WTC11 (cell line): ENCODE measurements at regions not wholly inside any gene's neighbourhood (a gene's known extent, or its start where the extent isn't known, plus 50 kb on each side); places are given as distances from the start of the nearest gene placed in this dataset.

Experiments
- ATAC-seq: fragments of 200-7000 bp; cut with Tn5 transposase; 2 replicates; pipeline ENCODE4 v1.10.0; 2021; ENCODE audit warnings: mild to moderate bottlenecking, moderate library complexity
- CTCF ChIA-PET: fragments of 300-600 bp; sonication (Branson Sonifier 250); formaldehyde crosslinking; loops from one replicate; lab custom pipeline; 2021; ENCODE audit warnings: antibody characterized with exemption; lab: Charles Lee
- POLR2A ChIA-PET: fragments of 350-600 bp; sonication (Branson Sonifier 250); formaldehyde crosslinking; loops from one replicate; lab custom pipeline; 2021; ENCODE audit warnings: antibody characterized with exemption; lab: Charles Lee
- DNase-seq: peaks from one replicate; pipeline ENCODE4 v3.0.0; 2021; ENCODE audit warnings: low spot score
- H3K27ac Mint-ChIP-seq: 2 replicates; pipeline ENCODE4 v1.8.0; 2021; ENCODE audit warnings: mixed read lengths
- H3K27me3 Mint-ChIP-seq: 2 replicates; pipeline ENCODE4 v1.8.0; 2021; ENCODE audit warnings: low read depth, mild to moderate bottlenecking, moderate library complexity, mixed read lengths
- H3K36me3 Mint-ChIP-seq: 2 replicates; pipeline ENCODE4 v1.8.0; 2021; ENCODE audit warnings: mixed read lengths
- H3K4me1 Mint-ChIP-seq: 2 replicates; pipeline ENCODE4 v1.8.0; 2022; ENCODE audit warnings: mixed read lengths
- H3K4me3 Mint-ChIP-seq: 2 replicates; pipeline ENCODE4 v1.8.0; 2021; ENCODE audit warnings: mild to moderate bottlenecking, moderate library complexity, mixed read lengths
- H3K9me3 Mint-ChIP-seq: 2 replicates; pipeline ENCODE4 v1.8.0; 2021; ENCODE audit warnings: mixed read lengths
- ATF1 ChIP-seq: sonication (generic); formaldehyde crosslinking; IDR thresholded peaks from 2 replicates; pipeline ENCODE4 v1.8.1; 2023; ENCODE audit warnings: mild to moderate bottlenecking, moderate library complexity, missing genetic modification reagents
- CBFB ChIP-seq: sonication (generic); formaldehyde crosslinking; IDR thresholded peaks from 2 replicates; pipeline ENCODE4 v1.8.1; 2022; ENCODE audit warnings: mild to moderate bottlenecking, low read depth, missing genetic modification reagents
- ELF4 ChIP-seq: sonication (generic); formaldehyde crosslinking; IDR thresholded peaks from 2 replicates; pipeline ENCODE4 v1.8.1; 2022; ENCODE audit warnings: low read depth, mild to moderate bottlenecking, moderate library complexity, missing genetic modification reagents
- HMGA2 ChIP-seq: fragments of 250-450 bp; sonication (Bioruptor Pico); IDR thresholded peaks from 2 replicates; pipeline ENCODE4 v1.4.0; 2021; ENCODE audit warnings: mild to moderate bottlenecking, moderate library complexity
- MYBL2 ChIP-seq: sonication (generic); formaldehyde crosslinking; IDR thresholded peaks from 2 replicates; pipeline ENCODE4 v1.8.1; 2023; ENCODE audit warnings: mild to moderate bottlenecking, moderate library complexity, missing genetic modification reagents
- TEAD4 ChIP-seq: sonication (generic); formaldehyde crosslinking; IDR thresholded peaks from 2 replicates; pipeline ENCODE4 v1.8.0; 2022; ENCODE audit warnings: mild to moderate bottlenecking, missing genetic modification reagents
- ZNF423 ChIP-seq: fragments of 250-450 bp; sonication (Bioruptor Pico); IDR thresholded peaks from 2 replicates; pipeline ENCODE4 v2.1.2; 2022; ENCODE audit warnings: mild to moderate bottlenecking, moderate library complexity
- TF ChIP-seq, protein P1 (sequence below): fragments of 200-600 bp; IDR thresholded peaks from 2 replicates; pipeline ENCODE4 v1.8.0; 2022; ENCODE audit warnings: antibody characterized with exemption
- TF ChIP-seq, protein P2 (sequence below): sonication (generic); formaldehyde crosslinking; conservative IDR thresholded peaks from 2 replicates; pipeline ENCODE4 v1.8.1; 2023; ENCODE audit warnings: mild to moderate bottlenecking, low read depth, missing genetic modification reagents, moderate library complexity
- TF ChIP-seq, protein P3 (sequence below): sonication (generic); formaldehyde crosslinking; IDR thresholded peaks from 2 replicates; pipeline ENCODE4 v1.8.1; 2023; ENCODE audit warnings: mild to moderate bottlenecking, missing genetic modification reagents, moderate library complexity
- TF ChIP-seq, protein P4 (sequence below): sonication (generic); formaldehyde crosslinking; IDR thresholded peaks from 2 replicates; pipeline ENCODE4 v1.8.0; 2023; ENCODE audit warnings: missing genetic modification reagents, mild to moderate bottlenecking, borderline replicate concordance
- TF ChIP-seq, protein P5 (sequence below): sonication (generic); formaldehyde crosslinking; IDR thresholded peaks from 2 replicates; pipeline ENCODE4 v1.8.0; 2022; ENCODE audit warnings: mild to moderate bottlenecking, missing genetic modification reagents
- TF ChIP-seq, protein P6 (sequence below): sonication (generic); formaldehyde crosslinking; conservative IDR thresholded peaks from 2 replicates; pipeline ENCODE4 v1.8.1; 2022; ENCODE audit warnings: mild to moderate bottlenecking, missing genetic modification reagents
- TF ChIP-seq, protein P7 (sequence below): sonication (generic); formaldehyde crosslinking; IDR thresholded peaks from 2 replicates; pipeline ENCODE4 v1.8.1; 2022; ENCODE audit warnings: mild to moderate bottlenecking, missing genetic modification reagents, moderate library complexity, borderline replicate concordance

DNA sequence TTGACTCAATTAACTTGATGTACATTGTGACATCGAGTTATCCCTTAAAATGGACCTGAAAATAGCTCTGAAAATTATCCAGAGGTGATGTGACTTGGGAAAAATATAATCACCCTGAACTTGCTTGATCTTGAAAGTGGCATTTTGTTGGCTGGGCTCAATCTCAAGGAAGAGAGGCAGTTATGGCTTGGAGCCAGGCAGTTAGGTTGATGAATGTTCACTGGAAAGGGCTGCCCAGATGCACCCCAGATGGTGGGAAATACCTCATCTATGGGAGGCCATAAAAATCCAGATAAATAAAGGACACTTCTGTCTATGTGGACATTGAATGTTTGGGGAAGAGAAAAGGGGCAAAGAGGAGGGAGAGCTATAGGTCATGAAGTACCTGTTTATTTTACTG is 55.7 kb upstream of the OR5AN1 start:
- POLR2A ChIA-PET: no interaction called here
- Mint-ChIP-seq H3K9me3 (peaks cover 31% of the 10 kb centered on the region), H3K4me1 (no peaks in the 10 kb centered on the region), H3K27me3 (peaks cover 8% of the 10 kb centered on the region), H3K27ac (no peak overlapping the region), H3K4me3 (no peak overlapping the region), H3K36me3 (no peaks in the 10 kb centered on the region)
- no peak for DNase-seq
- CTCF ChIA-PET: no interaction called here
- ATAC-seq: no peak
- TF ChIP-seq, protein P1, sequence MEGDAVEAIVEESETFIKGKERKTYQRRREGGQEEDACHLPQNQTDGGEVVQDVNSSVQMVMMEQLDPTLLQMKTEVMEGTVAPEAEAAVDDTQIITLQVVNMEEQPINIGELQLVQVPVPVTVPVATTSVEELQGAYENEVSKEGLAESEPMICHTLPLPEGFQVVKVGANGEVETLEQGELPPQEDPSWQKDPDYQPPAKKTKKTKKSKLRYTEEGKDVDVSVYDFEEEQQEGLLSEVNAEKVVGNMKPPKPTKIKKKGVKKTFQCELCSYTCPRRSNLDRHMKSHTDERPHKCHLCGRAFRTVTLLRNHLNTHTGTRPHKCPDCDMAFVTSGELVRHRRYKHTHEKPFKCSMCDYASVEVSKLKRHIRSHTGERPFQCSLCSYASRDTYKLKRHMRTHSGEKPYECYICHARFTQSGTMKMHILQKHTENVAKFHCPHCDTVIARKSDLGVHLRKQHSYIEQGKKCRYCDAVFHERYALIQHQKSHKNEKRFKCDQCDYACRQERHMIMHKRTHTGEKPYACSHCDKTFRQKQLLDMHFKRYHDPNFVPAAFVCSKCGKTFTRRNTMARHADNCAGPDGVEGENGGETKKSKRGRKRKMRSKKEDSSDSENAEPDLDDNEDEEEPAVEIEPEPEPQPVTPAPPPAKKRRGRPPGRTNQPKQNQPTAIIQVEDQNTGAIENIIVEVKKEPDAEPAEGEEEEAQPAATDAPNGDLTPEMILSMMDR: no peak
- TF ChIP-seq, protein P2, sequence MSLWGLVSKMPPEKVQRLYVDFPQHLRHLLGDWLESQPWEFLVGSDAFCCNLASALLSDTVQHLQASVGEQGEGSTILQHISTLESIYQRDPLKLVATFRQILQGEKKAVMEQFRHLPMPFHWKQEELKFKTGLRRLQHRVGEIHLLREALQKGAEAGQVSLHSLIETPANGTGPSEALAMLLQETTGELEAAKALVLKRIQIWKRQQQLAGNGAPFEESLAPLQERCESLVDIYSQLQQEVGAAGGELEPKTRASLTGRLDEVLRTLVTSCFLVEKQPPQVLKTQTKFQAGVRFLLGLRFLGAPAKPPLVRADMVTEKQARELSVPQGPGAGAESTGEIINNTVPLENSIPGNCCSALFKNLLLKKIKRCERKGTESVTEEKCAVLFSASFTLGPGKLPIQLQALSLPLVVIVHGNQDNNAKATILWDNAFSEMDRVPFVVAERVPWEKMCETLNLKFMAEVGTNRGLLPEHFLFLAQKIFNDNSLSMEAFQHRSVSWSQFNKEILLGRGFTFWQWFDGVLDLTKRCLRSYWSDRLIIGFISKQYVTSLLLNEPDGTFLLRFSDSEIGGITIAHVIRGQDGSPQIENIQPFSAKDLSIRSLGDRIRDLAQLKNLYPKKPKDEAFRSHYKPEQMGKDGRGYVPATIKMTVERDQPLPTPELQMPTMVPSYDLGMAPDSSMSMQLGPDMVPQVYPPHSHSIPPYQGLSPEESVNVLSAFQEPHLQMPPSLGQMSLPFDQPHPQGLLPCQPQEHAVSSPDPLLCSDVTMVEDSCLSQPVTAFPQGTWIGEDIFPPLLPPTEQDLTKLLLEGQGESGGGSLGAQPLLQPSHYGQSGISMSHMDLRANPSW (CRISPR knock-in tag): no peak
- no peak for TF ChIP-seq ELF4 (CRISPR knock-in tag)
- no peak for TF ChIP-seq MYBL2 (CRISPR knock-in tag)
- no peak for TF ChIP-seq ZNF423 (CRISPR knock-in tag)
- no peak for TF ChIP-seq ATF1 (CRISPR knock-in tag)
- TF ChIP-seq, protein P3, sequence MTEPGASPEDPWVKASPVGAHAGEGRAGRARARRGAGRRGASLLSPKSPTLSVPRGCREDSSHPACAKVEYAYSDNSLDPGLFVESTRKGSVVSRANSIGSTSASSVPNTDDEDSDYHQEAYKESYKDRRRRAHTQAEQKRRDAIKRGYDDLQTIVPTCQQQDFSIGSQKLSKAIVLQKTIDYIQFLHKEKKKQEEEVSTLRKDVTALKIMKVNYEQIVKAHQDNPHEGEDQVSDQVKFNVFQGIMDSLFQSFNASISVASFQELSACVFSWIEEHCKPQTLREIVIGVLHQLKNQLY (CRISPR knock-in tag): no peak
- TF ChIP-seq TEAD4: no peak
- TF ChIP-seq, protein P4, sequence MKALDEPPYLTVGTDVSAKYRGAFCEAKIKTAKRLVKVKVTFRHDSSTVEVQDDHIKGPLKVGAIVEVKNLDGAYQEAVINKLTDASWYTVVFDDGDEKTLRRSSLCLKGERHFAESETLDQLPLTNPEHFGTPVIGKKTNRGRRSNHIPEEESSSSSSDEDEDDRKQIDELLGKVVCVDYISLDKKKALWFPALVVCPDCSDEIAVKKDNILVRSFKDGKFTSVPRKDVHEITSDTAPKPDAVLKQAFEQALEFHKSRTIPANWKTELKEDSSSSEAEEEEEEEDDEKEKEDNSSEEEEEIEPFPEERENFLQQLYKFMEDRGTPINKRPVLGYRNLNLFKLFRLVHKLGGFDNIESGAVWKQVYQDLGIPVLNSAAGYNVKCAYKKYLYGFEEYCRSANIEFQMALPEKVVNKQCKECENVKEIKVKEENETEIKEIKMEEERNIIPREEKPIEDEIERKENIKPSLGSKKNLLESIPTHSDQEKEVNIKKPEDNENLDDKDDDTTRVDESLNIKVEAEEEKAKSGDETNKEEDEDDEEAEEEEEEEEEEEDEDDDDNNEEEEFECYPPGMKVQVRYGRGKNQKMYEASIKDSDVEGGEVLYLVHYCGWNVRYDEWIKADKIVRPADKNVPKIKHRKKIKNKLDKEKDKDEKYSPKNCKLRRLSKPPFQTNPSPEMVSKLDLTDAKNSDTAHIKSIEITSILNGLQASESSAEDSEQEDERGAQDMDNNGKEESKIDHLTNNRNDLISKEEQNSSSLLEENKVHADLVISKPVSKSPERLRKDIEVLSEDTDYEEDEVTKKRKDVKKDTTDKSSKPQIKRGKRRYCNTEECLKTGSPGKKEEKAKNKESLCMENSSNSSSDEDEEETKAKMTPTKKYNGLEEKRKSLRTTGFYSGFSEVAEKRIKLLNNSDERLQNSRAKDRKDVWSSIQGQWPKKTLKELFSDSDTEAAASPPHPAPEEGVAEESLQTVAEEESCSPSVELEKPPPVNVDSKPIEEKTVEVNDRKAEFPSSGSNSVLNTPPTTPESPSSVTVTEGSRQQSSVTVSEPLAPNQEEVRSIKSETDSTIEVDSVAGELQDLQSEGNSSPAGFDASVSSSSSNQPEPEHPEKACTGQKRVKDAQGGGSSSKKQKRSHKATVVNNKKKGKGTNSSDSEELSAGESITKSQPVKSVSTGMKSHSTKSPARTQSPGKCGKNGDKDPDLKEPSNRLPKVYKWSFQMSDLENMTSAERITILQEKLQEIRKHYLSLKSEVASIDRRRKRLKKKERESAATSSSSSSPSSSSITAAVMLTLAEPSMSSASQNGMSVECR: no peak
- TF ChIP-seq HMGA2 (CRISPR knock-in tag): no peak

DNA sequence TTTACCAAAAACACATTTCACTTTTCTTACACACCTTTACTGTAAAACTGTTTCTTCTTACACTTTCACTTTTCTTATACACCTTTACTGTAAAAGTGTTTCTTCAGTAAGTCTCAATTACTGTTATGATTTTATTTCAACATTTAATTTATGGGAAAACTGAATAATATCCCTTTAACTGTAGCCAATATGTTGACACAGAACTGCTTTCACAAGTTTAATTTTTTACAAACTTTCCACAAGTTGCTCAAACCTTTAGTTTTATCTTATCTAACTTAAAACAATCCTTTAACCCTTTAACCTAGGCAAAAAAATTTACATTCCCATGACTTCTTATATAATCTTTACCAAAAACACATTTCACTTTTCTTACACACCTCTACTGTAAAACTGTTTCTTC is 63.3 kb upstream of the OR5AN1 start:
- POLR2A ChIA-PET: no interaction called here
- H3K4me3 Mint-ChIP-seq: no peak overlapping the region

More for the DNA sequence above, 63.3 kb upstream of the OR5AN1 start:
- Mint-ChIP-seq H3K9me3 (peaks cover 50% of the 10 kb centered on the region), H3K36me3 (peaks cover 23% of the 10 kb centered on the region), H3K27ac (no peak overlapping the region), H3K27me3 (peaks cover 6% of the 10 kb centered on the region; the same call in 1 of the 2 replicates), H3K4me1 (peaks cover 5% of the 10 kb centered on the region; the same call in 1 of the 2 replicates)
- CTCF ChIA-PET: no interaction called here
- DNase-seq (no peak), ATAC-seq (no peak)
- TF ChIP-seq, protein P5, sequence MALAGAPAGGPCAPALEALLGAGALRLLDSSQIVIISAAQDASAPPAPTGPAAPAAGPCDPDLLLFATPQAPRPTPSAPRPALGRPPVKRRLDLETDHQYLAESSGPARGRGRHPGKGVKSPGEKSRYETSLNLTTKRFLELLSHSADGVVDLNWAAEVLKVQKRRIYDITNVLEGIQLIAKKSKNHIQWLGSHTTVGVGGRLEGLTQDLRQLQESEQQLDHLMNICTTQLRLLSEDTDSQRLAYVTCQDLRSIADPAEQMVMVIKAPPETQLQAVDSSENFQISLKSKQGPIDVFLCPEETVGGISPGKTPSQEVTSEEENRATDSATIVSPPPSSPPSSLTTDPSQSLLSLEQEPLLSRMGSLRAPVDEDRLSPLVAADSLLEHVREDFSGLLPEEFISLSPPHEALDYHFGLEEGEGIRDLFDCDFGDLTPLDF (CRISPR knock-in tag): no peak
- TF ChIP-seq, protein P6, sequence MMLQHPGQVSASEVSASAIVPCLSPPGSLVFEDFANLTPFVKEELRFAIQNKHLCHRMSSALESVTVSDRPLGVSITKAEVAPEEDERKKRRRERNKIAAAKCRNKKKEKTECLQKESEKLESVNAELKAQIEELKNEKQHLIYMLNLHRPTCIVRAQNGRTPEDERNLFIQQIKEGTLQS: no peak
- TF ChIP-seq CBFB (CRISPR knock-in tag): no peak
- TF ChIP-seq, protein P7, sequence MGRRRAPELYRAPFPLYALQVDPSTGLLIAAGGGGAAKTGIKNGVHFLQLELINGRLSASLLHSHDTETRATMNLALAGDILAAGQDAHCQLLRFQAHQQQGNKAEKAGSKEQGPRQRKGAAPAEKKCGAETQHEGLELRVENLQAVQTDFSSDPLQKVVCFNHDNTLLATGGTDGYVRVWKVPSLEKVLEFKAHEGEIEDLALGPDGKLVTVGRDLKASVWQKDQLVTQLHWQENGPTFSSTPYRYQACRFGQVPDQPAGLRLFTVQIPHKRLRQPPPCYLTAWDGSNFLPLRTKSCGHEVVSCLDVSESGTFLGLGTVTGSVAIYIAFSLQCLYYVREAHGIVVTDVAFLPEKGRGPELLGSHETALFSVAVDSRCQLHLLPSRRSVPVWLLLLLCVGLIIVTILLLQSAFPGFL: no peak
